ENCODE measurements at regions not wholly inside any gene's neighbourhood (a gene's known extent, or its start where the extent isn't known, plus 50 kb on each side); places are given as distances from the start of the nearest gene placed in this dataset.
A peak's percentile ranks its signal among the peaks of the same experiment; 100 is the strongest.

DNA sequence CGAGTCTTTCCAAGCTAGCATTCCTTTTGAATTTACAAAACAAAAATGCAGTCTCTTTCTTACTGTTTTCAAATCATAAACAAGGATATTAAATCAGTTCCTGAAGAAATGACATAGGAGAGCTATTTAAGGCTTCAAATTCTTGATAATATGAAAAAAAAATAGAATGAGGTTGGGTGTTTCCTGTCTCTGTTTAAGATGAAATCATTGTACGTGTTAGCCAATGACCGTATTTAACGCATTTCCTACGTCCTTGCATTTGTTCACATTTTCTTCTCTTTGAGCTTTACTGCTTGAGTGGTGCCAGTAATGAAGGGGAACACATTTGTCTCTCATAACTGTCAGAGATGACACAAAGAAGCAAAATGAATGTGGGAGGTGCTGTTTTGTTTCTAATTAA lies 821.3 kb downstream of the DIAPH3 start (continued):
- TF ChIP-seq, protein P1, sequence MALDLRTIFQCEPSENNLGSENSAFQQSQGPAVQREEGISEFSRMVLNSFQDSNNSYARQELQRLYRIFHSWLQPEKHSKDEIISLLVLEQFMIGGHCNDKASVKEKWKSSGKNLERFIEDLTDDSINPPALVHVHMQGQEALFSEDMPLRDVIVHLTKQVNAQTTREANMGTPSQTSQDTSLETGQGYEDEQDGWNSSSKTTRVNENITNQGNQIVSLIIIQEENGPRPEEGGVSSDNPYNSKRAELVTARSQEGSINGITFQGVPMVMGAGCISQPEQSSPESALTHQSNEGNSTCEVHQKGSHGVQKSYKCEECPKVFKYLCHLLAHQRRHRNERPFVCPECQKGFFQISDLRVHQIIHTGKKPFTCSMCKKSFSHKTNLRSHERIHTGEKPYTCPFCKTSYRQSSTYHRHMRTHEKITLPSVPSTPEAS (tag by site-specific recombination; IDR thresholded peaks at IDR 0.05), result no peak
- TF ChIP-seq ZNF155 (tag by site-specific recombination; IDR thresholded peaks at IDR 0.05), result no peak
- TF ChIP-seq HOXD13 (CRISPR knock-in tag; IDR thresholded peaks at IDR 0.05; ENCODE audit: borderline replicate concordance), result no peak
- TF ChIP-seq KLF1 (tag by site-specific recombination; IDR thresholded peaks at IDR 0.05), result no peak
- TF ChIP-seq, protein P2, sequence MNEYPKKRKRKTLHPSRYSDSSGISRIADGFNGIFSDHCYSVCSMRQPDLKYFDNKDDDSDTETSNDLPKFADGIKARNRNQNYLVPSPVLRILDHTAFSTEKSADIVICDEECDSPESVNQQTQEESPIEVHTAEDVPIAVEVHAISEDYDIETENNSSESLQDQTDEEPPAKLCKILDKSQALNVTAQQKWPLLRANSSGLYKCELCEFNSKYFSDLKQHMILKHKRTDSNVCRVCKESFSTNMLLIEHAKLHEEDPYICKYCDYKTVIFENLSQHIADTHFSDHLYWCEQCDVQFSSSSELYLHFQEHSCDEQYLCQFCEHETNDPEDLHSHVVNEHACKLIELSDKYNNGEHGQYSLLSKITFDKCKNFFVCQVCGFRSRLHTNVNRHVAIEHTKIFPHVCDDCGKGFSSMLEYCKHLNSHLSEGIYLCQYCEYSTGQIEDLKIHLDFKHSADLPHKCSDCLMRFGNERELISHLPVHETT (tag by site-specific recombination; IDR thresholded peaks at IDR 0.05), result no peak

DNA sequence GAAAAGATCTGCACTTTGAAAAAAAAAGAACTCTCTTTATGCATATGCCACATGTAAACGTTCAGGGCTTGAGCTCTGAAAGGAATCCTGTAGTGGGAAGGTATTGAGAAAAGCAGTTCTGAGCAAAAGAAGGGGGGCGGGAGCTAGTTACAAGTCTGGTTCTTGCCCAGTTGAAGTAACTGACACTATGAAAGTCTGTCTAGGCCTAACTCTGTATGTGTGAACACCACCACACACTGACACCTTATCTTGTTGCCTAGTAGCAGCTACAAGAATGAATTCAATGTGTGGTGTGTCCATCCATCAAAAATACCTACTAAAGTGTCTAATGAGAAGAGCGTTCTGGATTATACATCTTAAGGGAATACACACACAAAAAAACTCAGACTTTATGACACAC lies 820.6 kb downstream of the DIAPH3 start:
- TF ChIP-seq ZNF670 (tag by site-specific recombination; IDR thresholded peaks at IDR 0.05; ENCODE audit: low read depth) (no peak), ZNF140 (tag by site-specific recombination; IDR thresholded peaks at IDR 0.05) (no peak), ZNF664 (tag by site-specific recombination; IDR thresholded peaks at IDR 0.05) (no peak), ZNF548 (tag by site-specific recombination; IDR thresholded peaks at IDR 0.05) (no peak), ZFP3 (tag by site-specific recombination; IDR thresholded peaks at IDR 0.05; ENCODE audit: low read depth) (no peak)
- TF ChIP-seq, protein P3, sequence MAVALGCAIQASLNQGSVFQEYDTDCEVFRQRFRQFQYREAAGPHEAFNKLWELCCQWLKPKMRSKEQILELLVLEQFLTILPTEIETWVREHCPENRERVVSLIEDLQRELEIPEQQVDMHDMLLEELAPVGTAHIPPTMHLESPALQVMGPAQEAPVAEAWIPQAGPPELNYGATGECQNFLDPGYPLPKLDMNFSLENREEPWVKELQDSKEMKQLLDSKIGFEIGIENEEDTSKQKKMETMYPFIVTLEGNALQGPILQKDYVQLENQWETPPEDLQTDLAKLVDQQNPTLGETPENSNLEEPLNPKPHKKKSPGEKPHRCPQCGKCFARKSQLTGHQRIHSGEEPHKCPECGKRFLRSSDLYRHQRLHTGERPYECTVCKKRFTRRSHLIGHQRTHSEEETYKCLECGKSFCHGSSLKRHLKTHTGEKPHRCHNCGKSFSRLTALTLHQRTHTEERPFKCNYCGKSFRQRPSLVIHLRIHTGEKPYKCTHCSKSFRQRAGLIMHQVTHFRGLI (tag by site-specific recombination; IDR thresholded peaks at IDR 0.05), result no peak
- H3K4me3 ChIP-seq (ENCODE audit: low read depth, low read length), result no peak overlapping the region
- POLR2A ChIA-PET, result no interaction called here
- H3K9me3 ChIP-seq (ENCODE audit: control insufficient read depth, insufficient read depth, low read depth, low read length), result no peaks in the 10 kb centered on the region
- CTCF ChIA-PET, result interaction anchor here (0.5 kb wide), 1 partner anchor 206 kb away, joined by 3 read pairs; no protein-coding TSS in a partner anchor
- no peak overlapping the region for H3K27ac ChIP-seq (ENCODE audit: extremely low read depth, low read depth, low read length)
- H3K4me1 ChIP-seq (ENCODE audit: control insufficient read depth, insufficient read depth, low read length), result no peaks in the 10 kb centered on the region
- H3K36me3 ChIP-seq (ENCODE audit: control insufficient read depth in 2 of 2, insufficient read depth in 1 of 2, low read length in 2 of 2), result no peaks in the 10 kb centered on the region

DNA sequence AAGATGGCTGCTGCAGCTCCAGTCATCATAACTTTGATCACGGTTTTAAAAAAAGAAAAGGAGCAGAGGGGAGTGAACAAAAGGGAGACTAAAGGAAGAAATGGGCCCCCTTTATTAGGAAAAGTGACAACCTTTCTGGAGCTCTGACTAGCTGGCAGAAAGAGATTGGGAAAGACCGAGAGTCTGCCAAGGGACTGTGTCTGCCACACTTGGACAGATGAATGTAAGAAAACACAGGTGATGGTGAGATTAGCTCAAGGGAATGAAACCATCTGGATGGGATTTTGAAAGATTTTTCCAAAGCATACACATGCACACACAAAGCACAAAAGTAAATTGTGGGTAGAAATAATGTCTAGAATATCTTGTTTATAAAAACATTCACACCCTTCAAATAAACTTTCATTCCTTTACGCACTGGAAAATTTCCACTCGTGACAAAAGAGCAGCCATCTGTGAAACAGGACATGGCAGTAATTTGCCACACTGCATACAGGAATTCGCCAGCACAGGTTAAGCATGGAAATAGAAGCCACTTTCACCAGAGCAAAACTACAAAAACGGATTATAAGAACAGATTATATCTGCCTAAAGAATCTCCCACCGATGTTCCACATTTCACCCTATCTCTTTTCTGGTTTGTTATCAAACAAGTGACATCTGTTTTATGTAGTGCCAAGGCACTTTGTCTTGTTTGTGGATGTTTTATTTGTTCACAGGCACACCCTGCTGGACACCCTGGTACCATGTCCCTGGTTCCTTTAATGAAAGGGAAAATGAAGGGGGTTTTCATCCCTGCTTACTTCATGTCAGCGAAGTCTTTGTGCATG lies 819.5 kb downstream of the DIAPH3 start:
- Histone ChIP-seq H3K27ac (ENCODE audit: extremely low read depth, low read depth, low read length) (no peak overlapping the region), H3K4me3 (ENCODE audit: low read depth, low read length) (no peak overlapping the region), H3K36me3 (ENCODE audit: control insufficient read depth in 2 of 2, insufficient read depth in 1 of 2, low read length in 2 of 2) (no peaks in the 10 kb centered on the region), H3K9me3 (ENCODE audit: control insufficient read depth, insufficient read depth, low read depth, low read length) (no peaks in the 10 kb centered on the region), H3K4me1 (ENCODE audit: control insufficient read depth, insufficient read depth, low read length) (no peaks in the 10 kb centered on the region)
- TF ChIP-seq MEIS1 (CRISPR knock-in tag; IDR thresholded peaks at IDR 0.05; ENCODE audit: borderline replicate concordance) (no peak), ZNF747 (tag by site-specific recombination; IDR thresholded peaks at IDR 0.05) (no peak), ZNF664 (tag by site-specific recombination; IDR thresholded peaks at IDR 0.05) (no peak), ZNF16 (tag by site-specific recombination; IDR thresholded peaks at IDR 0.05; ENCODE audit: low read depth) (no peak)
- CTCF ChIA-PET, result no interaction called here
- POLR2A ChIA-PET, result no interaction called here

DNA sequence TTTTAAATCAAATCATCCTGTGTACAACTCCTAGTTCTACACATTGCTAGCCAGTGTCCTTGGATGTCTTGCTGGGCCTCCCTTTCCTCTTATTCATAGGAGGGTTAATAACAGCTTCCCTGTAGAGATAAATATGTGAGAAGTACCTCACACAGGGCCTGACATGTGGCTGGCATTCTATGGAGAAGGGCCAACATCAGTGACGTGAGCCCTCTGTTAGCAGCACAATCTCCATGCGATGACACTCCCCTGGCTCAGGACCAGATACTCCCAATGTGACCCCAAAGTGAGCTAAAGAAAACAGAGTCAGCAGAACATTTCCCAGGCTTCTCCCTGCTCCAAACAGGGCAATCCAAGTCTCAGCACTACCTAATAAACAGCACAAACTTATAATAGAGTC lies 818.4 kb downstream of the DIAPH3 start:
- TF ChIP-seq ZBTB21 (tag by site-specific recombination; IDR thresholded peaks at IDR 0.05) (0 out of 2 replicates have a peak, but pooled peaks have one; percentile 11), ZNF354C (tag by site-specific recombination; IDR thresholded peaks at IDR 0.05; ENCODE audit: borderline replicate concordance, low read depth) (no peak), GLIS1 (tag by site-specific recombination; IDR thresholded peaks at IDR 0.05) (peak; percentile 25; the same call in 1 of the 2 replicates)
- ChIA-PET POLR2A (no interaction called here), CTCF (interaction anchor here (0.7 kb wide), 1 partner anchor 1096 kb away, joined by 6 read pairs; no protein-coding TSS in a partner anchor)
- H3K27ac ChIP-seq (ENCODE audit: extremely low read depth, low read depth, low read length), result no peak overlapping the region
- no peaks in the 10 kb centered on the region for H3K4me1 ChIP-seq (ENCODE audit: control insufficient read depth, insufficient read depth, low read length)
- no peaks in the 10 kb centered on the region for H3K9me3 ChIP-seq (ENCODE audit: control insufficient read depth, insufficient read depth, low read depth, low read length)
- no peak overlapping the region for H3K4me3 ChIP-seq (ENCODE audit: low read depth, low read length)
- H3K36me3 ChIP-seq (ENCODE audit: control insufficient read depth in 2 of 2, insufficient read depth in 1 of 2, low read length in 2 of 2), result no peaks in the 10 kb centered on the region

Measured in HEK293 (cell line).